ENCODE measurements at regions not wholly inside any gene's neighbourhood (a gene's known extent, or its start where the extent isn't known, plus 50 kb on each side); places are given as distances from the start of the nearest gene placed in this dataset.

GRCh38 chr15:56824175-56824574 lies 90.9 kb upstream of the ZNF280D start (continued):
- TF ChIP-seq ATF2 (IDR thresholded peaks at IDR 0.05; ENCODE audit: low read length) (no peak), EZH2 (IDR thresholded peaks at IDR 0.05; ENCODE audit: low read depth, low read length, severe bottlenecking) (no peak)
